GM19463 (cell line): ENCODE measurements at regions not wholly inside any gene's neighbourhood (a gene's known extent, or its start where the extent isn't known, plus 50 kb on each side); places are given as distances from the start of the nearest gene placed in this dataset.
"Not testable (repeated sequence)": the region's sequence is repeated elsewhere in the genome, so short reads cannot be mapped to it uniquely, and the experiment has no call there.

ENCODE experiments used
- ATAC-seq: cut with Tn5 transposase; IDR thresholded peaks from one replicate; pipeline ENCODE4 v1.9.1; 2021; ENCODE audit warnings: mild to moderate bottlenecking, moderate library complexity; ENCODE audit not compliant: unreplicated experiment

GRCh38 chr3:28575746-28576613 is 227.4 kb upstream of the AZI2 start:
- no peak for ATAC-seq

GRCh38 chr3:28576614-28577200 is 228.1 kb upstream of the AZI2 start:
- no peak for ATAC-seq

GRCh38 chr3:28577941-28578500 is 229.4 kb upstream of the AZI2 start:
- ATAC-seq = no peak

- peak; percentile 43 for ATAC-seq
Measured at GRCh38 chr3:28586325-28586724, 237.7 kb upstream of the AZI2 start.

- no peak for ATAC-seq
Measured at GRCh38 chr3:28587723-28588122, 239.1 kb upstream of the AZI2 start.

GRCh38 chr3:28590216-28590615 is 241.6 kb upstream of the AZI2 start:
- no peak for ATAC-seq

- ATAC-seq = no peak
Measured at GRCh38 chr3:28590860-28591259, 242.2 kb upstream of the AZI2 start.

GRCh38 chr3:28595372-28595771 is 246.7 kb upstream of the AZI2 start:
- no peak for ATAC-seq

GRCh38 chr3:28597452-28597851 is 248.8 kb upstream of the AZI2 start:
- no peak for ATAC-seq

GRCh38 chr3:28598165-28598564 is 249.5 kb upstream of the AZI2 start:
- ATAC-seq = no peak

GRCh38 chr3:28601291-28601690 is 252.7 kb upstream of the AZI2 start:
- no peak for ATAC-seq

GRCh38 chr3:28606283-28606682 is 257.7 kb upstream of the AZI2 start:
- ATAC-seq = no peak

- ATAC-seq = no peak
Measured at GRCh38 chr3:28612232-28612631, 263.6 kb upstream of the AZI2 start.

- no peak for ATAC-seq
Measured at GRCh38 chr3:28613511-28614106, 265.0 kb upstream of the AZI2 start.

GRCh38 chr3:28615071-28615470 is 266.4 kb upstream of the AZI2 start:
- ATAC-seq = no peak

GRCh38 chr3:28615971-28616370 is 267.3 kb upstream of the AZI2 start:
- ATAC-seq = no peak

GRCh38 chr3:28617821-28618220 is 269.2 kb upstream of the AZI2 start:
- no peak for ATAC-seq

- ATAC-seq = no peak
Measured at GRCh38 chr3:28623106-28623505, 274.5 kb upstream of the AZI2 start.

GRCh38 chr3:28624084-28624483 is 275.5 kb upstream of the AZI2 start:
- ATAC-seq = no peak

GRCh38 chr3:28627843-28628242 is 279.2 kb upstream of the AZI2 start:
- ATAC-seq = not testable (repeated sequence)

GRCh38 chr3:28634019-28634418 is 285.4 kb upstream of the AZI2 start:
- no peak for ATAC-seq

- ATAC-seq = no peak
Measured at GRCh38 chr3:28637742-28638141, 289.1 kb upstream of the AZI2 start.
